ENCODE measurements at regions not wholly inside any gene's neighbourhood (a gene's known extent, or its start where the extent isn't known, plus 50 kb on each side); places are given as distances from the start of the nearest gene placed in this dataset.

DNA sequence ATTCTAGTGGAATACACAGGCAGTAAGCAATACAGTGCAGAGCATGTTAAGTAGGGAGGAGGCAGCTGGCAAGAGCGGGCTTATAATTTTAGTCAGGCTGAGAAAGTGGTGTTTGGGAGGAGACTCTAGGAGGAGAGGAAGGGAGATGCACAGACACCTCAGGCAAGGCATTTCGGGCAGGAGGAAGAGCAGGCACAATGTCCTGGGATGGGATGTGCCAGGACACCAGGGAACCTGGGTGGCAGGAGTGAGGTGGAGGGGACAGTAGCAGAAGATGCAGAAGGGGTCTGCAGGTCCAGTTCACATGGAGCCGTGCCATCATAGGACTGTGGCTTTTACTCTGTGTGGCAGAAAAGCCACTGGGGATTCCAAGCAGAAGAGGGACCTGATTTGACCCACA lies 143.7 kb upstream of the FSTL4 start:
- TF ChIP-seq POLR2AphosphoS5 (IDR thresholded peaks at IDR 0.05; ENCODE audit: low read depth, low read length) (no peak), TCF7L2 (IDR thresholded peaks at IDR 0.05; ENCODE audit: low read depth, low read length) (no peak), SIN3A (IDR thresholded peaks at IDR 0.05; ENCODE audit: borderline replicate concordance, insufficient read depth, low read depth, low read length) (no peak)
- TF ChIP-seq, protein P1, sequence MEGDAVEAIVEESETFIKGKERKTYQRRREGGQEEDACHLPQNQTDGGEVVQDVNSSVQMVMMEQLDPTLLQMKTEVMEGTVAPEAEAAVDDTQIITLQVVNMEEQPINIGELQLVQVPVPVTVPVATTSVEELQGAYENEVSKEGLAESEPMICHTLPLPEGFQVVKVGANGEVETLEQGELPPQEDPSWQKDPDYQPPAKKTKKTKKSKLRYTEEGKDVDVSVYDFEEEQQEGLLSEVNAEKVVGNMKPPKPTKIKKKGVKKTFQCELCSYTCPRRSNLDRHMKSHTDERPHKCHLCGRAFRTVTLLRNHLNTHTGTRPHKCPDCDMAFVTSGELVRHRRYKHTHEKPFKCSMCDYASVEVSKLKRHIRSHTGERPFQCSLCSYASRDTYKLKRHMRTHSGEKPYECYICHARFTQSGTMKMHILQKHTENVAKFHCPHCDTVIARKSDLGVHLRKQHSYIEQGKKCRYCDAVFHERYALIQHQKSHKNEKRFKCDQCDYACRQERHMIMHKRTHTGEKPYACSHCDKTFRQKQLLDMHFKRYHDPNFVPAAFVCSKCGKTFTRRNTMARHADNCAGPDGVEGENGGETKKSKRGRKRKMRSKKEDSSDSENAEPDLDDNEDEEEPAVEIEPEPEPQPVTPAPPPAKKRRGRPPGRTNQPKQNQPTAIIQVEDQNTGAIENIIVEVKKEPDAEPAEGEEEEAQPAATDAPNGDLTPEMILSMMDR (IDR thresholded peaks at IDR 0.05) = no peak
- TF ChIP-seq, protein P2, sequence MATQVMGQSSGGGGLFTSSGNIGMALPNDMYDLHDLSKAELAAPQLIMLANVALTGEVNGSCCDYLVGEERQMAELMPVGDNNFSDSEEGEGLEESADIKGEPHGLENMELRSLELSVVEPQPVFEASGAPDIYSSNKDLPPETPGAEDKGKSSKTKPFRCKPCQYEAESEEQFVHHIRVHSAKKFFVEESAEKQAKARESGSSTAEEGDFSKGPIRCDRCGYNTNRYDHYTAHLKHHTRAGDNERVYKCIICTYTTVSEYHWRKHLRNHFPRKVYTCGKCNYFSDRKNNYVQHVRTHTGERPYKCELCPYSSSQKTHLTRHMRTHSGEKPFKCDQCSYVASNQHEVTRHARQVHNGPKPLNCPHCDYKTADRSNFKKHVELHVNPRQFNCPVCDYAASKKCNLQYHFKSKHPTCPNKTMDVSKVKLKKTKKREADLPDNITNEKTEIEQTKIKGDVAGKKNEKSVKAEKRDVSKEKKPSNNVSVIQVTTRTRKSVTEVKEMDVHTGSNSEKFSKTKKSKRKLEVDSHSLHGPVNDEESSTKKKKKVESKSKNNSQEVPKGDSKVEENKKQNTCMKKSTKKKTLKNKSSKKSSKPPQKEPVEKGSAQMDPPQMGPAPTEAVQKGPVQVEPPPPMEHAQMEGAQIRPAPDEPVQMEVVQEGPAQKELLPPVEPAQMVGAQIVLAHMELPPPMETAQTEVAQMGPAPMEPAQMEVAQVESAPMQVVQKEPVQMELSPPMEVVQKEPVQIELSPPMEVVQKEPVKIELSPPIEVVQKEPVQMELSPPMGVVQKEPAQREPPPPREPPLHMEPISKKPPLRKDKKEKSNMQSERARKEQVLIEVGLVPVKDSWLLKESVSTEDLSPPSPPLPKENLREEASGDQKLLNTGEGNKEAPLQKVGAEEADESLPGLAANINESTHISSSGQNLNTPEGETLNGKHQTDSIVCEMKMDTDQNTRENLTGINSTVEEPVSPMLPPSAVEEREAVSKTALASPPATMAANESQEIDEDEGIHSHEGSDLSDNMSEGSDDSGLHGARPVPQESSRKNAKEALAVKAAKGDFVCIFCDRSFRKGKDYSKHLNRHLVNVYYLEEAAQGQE (IDR thresholded peaks at IDR 0.05; ENCODE audit: insufficient read depth in 1 of 2, low read depth in 2 of 2, low read length in 1 of 2) = no peak

All from Panc1 (cell line).